ENCODE measurements at regions not wholly inside any gene's neighbourhood (a gene's known extent, or its start where the extent isn't known, plus 50 kb on each side); places are given as distances from the start of the nearest gene placed in this dataset.
A peak's percentile ranks its signal among the peaks of the same experiment; 100 is the strongest.

GRCh38 chr2:174662459-174662858, 64.9 kb upstream of the WIPF1 start:
- Histone ChIP-seq H3K36me3 (no peaks in the 10 kb centered on the region), H3K27ac (peak overlapping the region; percentile 54 to 82 (median 80)), H3K4me1 (peaks cover 0 to 70% (median 62%) of the 10 kb centered on the region in 4 donors), H3K4me3 (no peak overlapping the region), H3K9me3 (no peaks in the 10 kb centered on the region), H3K27me3 (no peaks in the 10 kb centered on the region)
- 76 to 77% methylated on average over 3 of the region's 3 CpGs for WGBS, 2 donors
- no peak for DNase-seq
- no peak for TF ChIP-seq POLR2A (IDR thresholded peaks at IDR 0.05)
- no peak for TF ChIP-seq EP300 (IDR thresholded peaks at IDR 0.05)
- no peak for TF ChIP-seq CTCF (IDR thresholded peaks at IDR 0.05)
- no peak for TF ChIP-seq POLR2AphosphoS5 (IDR thresholded peaks at IDR 0.05)
- intact Hi-C loops (cut with DNase I), result no loop called here

GRCh38 chr2:174660984-174661675, 63.5 kb upstream of the WIPF1 start:
- H3K4me3 ChIP-seq, result no peak overlapping the region
- peak overlapping the region in 1 of 4 donors; percentile 82 for H3K27ac ChIP-seq
- H3K9me3 ChIP-seq, result no peaks in the 10 kb centered on the region
- WGBS, 2 donors, result 90 to 92% methylated on average over 9 of the region's 9 CpGs
- intact Hi-C loops (cut with DNase I), result no loop called here
- no peak for DNase-seq
- peaks cover 0 to 69% (median 59%) of the 10 kb centered on the region in 4 donors for H3K4me1 ChIP-seq
- TF ChIP-seq POLR2AphosphoS5 (IDR thresholded peaks at IDR 0.05) (no peak), POLR2A (IDR thresholded peaks at IDR 0.05) (no peak), CTCF (IDR thresholded peaks at IDR 0.05) (no peak), EP300 (IDR thresholded peaks at IDR 0.05) (no peak)
- H3K36me3 ChIP-seq, result no peaks in the 10 kb centered on the region
- H3K27me3 ChIP-seq, result no peaks in the 10 kb centered on the region

- H3K36me3 ChIP-seq, result no peaks in the 10 kb centered on the region
- intact Hi-C loops (cut with DNase I), result no loop called here
- no peaks in the 10 kb centered on the region for H3K9me3 ChIP-seq
- TF ChIP-seq POLR2AphosphoS5 (IDR thresholded peaks at IDR 0.05) (no peak), POLR2A (IDR thresholded peaks at IDR 0.05) (no peak)
- WGBS, 2 donors, result 82 to 85% methylated on average over 7 of the region's 7 CpGs
- peaks cover 0 to 67% (median 59%) of the 10 kb centered on the region in 4 donors for H3K4me1 ChIP-seq
- no peaks in the 10 kb centered on the region for H3K27me3 ChIP-seq
- H3K4me3 ChIP-seq, result no peak overlapping the region
- peak overlapping the region in 1 of 4 donors; percentile 12 for H3K27ac ChIP-seq
- no peak for DNase-seq
Measured at GRCh38 chr2:174659069-174659900, 61.7 kb upstream of the WIPF1 start.

GRCh38 chr2:174656676-174657176, 59.1 kb upstream of the WIPF1 start:
- DNase-seq, result no peak
- H3K9me3 ChIP-seq, result no peaks in the 10 kb centered on the region
- no peaks in the 10 kb centered on the region for H3K36me3 ChIP-seq
- intact Hi-C loops (cut with DNase I), result no loop called here
- H3K27me3 ChIP-seq, result no peaks in the 10 kb centered on the region
- no peak overlapping the region for H3K4me3 ChIP-seq
- TF ChIP-seq CTCF (IDR thresholded peaks at IDR 0.05) (no peak), POLR2AphosphoS5 (IDR thresholded peaks at IDR 0.05) (no peak), POLR2A (IDR thresholded peaks at IDR 0.05) (no peak), EP300 (IDR thresholded peaks at IDR 0.05) (no peak)
- peak overlapping the region in 2 of 4 donors; percentile 30 to 51 for H3K27ac ChIP-seq
- H3K4me1 ChIP-seq, result peaks cover 0 to 47% (median 41%) of the 10 kb centered on the region in 4 donors

- intact Hi-C loops (cut with DNase I), result no loop called here
- no peak overlapping the region for H3K4me3 ChIP-seq
- no peaks in the 10 kb centered on the region for H3K27me3 ChIP-seq
- H3K4me1 ChIP-seq, result peaks cover 0 to 46% (median 41%) of the 10 kb centered on the region in 4 donors
- no peak for DNase-seq
- peak overlapping the region in 1 of 4 donors; percentile 51 for H3K27ac ChIP-seq
- no peaks in the 10 kb centered on the region for H3K36me3 ChIP-seq
- TF ChIP-seq POLR2A (IDR thresholded peaks at IDR 0.05) (no peak), POLR2AphosphoS5 (IDR thresholded peaks at IDR 0.05) (no peak)
- no peaks in the 10 kb centered on the region for H3K9me3 ChIP-seq
Measured at GRCh38 chr2:174656035-174656434, 58.4 kb upstream of the WIPF1 start.
